NCI-H2029 treated with DMSO at 0.1 percent for 48 hours (cell line): ENCODE measurements at regions not wholly inside any gene's neighbourhood (a gene's known extent, or its start where the extent isn't known, plus 50 kb on each side); places are given as distances from the start of the nearest gene placed in this dataset.

Source experiments
- DNase-seq: peaks from one replicate; lab custom pipeline; 2025; lab: John Stamatoyannopoulos, UW

DNA sequence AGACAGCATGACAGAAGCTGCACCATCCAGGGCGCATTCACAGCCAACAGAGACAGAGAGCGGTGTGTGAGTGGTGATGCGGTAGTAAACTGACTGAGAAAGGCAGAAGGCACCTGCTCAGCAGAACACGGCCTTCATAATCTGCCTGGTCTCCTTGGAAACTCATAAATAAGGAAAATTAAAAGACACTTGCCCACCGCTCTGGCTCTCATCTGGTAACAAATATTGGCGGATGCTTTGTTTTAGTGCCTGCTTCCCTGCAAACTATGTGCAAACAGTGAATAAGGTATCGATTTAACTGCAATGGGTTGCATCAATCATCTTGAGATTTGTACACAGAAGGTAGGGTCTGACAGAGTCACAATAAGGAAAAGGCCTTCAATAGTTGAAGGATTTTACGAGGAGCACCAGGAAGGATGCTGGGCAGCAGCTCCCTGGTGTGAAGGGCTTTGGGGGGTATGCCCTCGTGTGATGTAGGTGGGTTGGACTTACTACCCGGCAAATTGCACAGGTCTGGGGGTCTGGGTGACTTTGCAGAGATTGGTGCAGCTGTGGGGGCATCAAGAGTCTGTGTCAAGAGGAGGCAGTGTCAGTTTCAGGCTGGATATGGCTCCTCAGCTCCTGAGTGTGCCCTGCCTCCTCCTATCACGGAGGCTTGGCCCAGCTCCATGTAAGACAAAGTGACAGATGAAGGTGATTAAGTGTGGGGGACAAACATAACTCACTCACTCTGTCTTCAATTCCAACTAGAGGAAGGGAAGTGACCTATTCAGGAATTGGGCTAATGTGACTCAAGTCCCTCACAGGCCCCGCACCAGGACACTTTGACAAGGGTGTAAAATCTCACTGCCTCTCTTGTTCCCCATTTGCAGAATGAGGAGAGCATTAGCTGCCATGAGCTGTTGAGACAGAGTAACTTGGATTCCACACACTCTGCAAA is 166.7 kb downstream of the ICE1 start:
- DNase-seq, result no peak

DNA sequence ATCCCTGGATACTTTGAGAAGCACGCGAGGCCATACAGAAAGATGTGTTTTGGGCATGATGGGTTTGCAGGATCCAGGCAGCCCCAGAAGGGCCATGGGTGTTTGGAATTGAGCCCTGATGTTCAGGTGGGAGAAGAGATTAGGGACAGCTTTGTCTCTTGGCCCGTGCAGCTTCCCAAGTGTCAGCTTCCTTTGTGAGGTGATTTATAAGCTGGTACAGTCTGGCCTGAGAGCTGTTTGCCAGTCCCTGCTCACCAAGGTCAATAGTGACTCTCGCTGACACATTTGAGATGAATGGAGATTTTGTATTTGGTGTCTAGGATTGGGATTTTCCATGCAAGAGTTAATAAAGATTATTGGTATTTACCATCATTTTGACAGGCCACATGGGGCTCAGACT is 165.9 kb downstream of the ICE1 start:
- no peak for DNase-seq

DNA sequence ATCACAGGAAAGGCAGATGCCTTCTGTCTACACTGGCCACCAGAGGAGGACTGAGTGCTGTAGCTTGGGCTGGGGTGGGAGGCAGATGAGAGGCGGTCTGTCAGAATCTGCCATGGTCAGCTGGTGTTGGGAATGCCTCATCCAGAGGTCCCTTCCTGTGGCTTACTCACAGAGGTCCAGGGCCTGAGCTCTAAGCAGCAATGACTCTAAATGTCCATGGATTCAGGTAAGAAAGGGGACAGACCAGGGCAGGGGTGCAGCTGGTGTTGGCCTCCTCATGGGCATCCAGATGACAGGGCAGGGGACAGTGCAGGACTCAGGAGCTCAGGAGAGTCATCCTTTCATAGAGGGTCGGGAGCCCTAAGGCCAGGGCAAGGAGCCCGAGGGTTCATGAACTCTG is 165.0 kb downstream of the ICE1 start:
- DNase-seq, result no peak

DNA sequence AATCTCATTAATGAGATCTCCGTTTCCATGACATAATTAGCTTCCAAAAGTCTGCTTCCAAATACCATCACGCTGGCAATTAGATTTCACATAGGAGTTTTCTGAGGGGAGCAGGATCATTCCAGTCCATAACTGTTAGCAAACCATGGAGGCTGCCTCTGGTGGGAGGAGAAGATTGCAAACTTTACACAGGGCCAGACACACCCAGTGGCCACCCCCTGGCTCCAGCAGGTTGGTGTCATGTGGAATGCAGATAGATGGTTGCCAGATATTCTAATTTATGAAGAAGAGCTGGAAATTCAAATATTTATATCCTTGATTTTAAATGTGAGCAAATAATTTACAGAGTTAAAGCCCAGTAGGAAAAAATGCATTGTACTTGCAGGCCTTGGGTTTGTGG is 164.2 kb downstream of the ICE1 start:
- DNase-seq, result no peak

DNA sequence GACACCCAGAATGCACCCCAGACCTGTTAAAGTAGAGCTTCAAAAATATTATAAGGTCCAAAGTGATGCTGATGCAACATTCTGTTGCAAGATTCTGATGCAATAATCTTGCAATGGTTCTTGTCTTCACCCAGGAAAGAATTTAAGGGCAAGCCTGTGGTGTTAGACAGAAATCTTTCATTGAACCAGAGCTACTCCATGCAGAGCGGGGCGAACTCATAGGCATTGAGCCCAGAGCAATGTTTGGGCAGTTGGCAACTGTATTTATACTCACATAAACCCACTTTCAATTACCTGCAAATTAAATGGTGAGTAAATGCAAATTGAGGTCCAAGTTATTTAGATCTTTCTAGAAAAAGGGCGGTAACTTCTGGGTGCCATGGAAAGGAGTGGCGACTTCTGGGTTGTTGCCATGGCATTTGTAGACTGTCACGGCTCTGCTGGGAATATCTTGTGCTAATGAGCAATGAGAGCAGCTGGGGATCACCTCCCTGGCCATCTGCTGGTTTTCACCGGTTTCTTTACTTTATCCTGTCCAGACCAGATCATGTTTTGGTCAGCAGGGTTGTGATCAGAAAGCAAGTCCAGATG is 163.4 kb downstream of the ICE1 start:
- DNase-seq, result no peak

DNA sequence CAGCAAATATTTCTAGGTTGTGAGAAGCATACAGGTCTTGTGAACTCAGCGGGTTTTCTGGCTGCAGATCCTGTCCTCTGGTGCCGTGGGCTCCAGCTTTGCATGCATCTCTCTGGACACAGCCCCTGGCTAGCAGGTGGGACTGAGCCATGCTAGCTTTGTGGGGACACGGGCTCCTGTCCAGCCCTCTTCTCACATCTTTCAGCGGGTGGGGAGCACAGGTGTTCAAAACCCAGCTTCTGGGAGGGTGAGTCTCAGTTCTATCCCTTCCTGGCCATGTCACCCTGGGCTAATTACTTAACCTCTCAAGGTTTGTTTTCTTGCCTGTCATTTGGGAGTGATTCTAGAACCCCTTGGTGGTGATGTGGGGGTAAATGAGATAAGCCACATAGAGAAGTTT is 162.3 kb downstream of the ICE1 start:
- DNase-seq, result no peak

DNA sequence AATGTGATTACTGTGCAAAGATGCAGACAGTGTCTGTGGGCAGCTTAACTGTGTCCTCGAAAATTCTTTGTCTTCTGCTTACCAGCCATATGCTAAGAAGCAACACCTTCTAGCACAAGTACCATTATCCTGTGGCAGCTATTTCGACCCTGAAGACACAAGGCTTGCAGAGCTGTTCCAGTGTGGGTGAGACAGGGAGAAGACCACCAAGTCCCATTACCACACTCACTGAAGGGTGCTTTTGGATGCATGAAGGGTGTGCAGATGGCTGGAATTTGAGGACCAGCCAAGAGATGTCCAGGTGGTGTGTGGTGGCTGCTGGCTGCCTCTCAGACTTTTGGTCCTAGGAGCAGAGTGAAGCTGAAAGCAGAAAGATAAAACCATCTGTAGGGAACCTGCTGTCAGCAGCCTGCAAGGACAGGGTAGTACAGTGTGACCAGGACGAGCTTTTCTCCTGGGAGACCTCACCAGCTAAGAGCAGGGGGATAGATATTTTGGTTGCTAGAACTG is 161.8 kb downstream of the ICE1 start:
- DNase-seq, result no peak

DNA sequence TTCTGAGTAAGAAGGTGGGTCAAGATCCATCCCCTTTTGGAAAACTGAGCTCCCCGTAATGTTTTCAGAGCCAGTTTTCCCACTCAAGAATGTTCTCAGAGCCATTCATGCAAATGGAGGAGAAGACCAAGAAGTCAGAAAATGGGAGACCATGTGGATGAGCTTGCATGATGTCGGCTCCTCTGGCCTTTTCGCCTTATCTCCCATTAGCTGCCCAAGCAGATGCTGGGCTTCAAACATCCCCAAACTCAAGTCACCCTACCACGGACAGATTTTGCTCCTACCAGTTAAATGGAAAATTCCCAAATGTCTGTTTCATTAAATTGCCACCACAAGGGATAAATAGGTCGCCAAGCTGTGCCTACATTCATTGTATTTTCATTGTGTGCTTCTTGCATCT is 161.4 kb downstream of the ICE1 start:
- no peak for DNase-seq

DNA sequence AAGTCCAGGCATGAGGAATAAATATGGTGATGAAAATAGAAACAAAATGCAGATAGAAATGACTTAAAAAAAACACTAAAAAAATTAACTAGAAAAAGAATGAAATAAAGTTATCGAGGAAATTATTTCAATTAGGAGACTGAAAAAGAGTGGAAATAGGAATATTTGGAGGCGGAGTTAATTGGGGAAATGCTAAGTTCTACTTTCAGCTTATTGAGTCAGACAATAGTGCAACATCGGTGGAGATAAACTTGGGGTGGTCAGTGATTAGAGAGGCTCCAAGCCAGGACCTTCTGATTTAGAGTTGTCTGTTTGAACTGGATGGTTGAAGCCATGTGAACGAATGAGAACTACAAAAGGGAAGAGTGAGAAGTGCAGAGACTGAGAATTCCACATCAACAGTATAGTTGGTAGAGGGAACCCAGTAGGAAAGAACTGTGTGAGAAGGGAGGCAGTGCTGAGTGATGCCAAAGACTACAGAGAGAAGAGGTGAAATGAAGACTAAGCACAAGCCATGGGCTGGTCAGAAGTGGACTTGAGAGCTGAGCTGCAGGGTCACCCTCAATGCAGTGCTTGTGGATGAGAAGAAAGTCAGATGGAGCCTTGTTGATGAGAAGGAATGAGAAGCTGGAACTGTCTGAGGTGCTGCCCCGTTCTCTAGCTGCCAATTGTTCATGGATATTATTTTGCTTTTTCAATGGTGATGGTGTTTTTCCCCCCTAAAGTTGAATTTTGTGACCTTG is 160.7 kb downstream of the ICE1 start:
- DNase-seq, result no peak

DNA sequence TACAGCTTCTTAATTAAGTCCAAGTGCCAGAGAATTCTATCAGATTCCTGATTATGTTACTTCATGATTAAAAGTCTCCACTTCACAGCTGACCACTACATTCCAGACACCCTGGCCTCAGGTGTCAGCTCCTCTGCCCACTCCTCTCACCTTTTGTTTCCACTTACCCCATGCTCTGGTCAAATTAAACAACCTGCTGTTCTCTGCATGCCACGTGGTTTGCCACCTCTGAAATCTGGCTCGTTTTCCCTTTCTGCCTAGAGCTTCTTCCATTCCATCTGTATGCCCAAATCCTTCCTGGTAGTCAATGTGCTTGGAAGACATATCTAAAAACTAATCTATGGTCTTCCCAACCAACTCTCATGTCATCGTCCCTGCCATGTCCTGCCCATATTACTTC is 158.6 kb downstream of the ICE1 start:
- no peak for DNase-seq

DNA sequence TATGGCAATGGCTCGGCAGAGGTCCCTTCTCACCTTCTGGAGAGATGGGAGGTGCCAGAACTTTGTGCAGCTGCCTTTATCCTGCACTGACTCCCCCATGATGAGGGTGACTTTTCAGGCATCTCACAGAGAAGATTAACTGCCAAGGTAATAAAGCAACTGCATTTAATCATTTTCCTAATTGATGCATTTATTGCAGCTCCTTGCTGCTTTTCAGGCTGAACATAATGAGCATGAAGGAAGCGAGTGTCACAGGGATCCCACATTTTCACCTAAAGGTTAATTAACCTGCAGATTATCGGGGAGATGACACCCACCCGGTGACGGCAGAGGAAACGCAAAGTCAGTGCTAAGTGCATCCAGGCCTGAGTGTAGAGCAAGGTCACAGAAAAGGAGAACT is 154.3 kb downstream of the ICE1 start:
- no peak for DNase-seq

DNA sequence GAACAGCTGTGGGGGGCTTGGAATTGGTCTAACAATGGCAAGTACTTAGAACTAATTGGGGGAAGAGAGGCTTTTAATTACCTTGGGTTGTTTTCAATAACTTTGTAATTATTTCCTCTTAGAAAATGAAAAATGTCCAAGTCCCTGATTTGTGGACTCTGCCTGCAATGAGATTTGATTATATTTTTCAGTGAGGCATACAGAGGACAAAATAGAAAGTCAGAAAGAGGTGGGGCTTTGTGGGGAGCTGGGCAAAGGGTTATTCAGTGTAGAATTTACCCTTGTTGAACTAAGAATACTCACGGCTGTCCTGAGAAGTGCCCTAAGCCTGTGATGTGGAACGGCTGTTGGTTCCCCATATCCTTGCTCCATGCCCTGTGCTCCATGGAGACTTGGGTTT is 153.0 kb downstream of the ICE1 start:
- no peak for DNase-seq

DNA sequence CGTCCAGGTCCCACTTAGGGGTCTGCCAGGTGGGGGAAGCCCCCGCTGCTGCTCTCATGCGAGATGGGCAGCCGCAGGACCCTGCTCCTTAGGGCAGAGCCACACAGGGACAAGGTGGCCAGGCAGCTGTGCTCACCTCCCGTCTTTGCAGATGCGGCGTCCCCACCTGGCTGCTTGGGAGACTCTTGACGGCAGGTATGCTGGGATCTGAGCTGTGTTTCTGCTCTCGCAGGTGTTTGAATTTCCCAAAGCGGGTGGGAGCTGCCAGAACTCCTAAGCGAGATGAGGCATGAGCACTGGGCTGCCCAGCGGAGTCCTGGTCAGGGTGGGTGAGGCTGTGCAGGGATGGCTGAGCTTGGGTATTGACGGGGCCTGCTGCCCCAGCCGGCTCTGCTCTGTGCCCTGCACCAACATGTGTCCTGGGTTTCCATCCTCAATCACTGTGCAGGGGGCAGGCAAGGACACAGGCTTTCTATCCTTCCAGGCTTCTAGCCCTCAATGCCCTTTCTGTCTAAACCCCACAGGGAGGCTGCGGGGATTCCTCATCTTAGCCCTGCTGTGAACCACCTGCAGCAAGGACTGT is 151.4 kb downstream of the ICE1 start:
- no peak for DNase-seq

DNA sequence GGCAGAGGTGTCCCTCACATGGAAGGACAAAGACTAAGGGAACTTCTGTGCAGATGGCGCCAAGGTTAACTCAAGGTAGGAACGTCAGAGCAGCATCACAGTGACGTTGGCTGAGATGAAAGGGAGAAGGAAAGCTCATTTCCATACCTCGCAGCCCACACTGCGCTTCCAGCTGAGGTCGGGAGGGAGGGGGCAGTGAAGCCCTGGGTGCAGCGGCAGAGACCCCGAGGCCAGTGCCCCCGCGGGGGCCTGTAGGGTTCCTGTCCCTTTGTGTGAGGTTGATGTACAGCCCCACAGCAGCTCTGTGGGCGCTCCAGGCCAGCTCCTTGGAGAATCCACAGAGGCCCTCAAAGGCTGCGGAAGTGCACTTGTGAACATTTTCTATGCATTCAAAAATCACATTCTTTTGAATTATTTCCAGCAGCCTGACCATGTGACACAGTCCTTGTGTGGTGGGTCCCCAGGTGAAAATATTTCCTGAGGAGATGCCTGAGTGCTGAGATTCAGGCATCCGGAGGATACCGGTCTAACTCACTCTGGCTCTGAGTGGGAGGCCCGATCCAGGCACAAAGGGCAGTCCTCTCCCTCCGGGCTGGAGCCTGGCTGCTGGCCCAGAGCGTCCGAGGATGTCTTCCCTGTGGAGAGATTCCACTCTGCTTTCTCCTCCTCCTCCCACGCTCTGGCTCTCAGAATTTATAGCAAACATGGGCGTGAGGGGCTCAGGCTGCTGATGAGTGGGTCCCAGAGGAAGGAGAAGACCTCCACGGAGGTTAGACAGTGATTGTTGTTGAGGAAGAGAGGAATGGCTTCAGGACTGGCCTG is 150.7 kb downstream of the ICE1 start:
- DNase-seq, result no peak

DNA sequence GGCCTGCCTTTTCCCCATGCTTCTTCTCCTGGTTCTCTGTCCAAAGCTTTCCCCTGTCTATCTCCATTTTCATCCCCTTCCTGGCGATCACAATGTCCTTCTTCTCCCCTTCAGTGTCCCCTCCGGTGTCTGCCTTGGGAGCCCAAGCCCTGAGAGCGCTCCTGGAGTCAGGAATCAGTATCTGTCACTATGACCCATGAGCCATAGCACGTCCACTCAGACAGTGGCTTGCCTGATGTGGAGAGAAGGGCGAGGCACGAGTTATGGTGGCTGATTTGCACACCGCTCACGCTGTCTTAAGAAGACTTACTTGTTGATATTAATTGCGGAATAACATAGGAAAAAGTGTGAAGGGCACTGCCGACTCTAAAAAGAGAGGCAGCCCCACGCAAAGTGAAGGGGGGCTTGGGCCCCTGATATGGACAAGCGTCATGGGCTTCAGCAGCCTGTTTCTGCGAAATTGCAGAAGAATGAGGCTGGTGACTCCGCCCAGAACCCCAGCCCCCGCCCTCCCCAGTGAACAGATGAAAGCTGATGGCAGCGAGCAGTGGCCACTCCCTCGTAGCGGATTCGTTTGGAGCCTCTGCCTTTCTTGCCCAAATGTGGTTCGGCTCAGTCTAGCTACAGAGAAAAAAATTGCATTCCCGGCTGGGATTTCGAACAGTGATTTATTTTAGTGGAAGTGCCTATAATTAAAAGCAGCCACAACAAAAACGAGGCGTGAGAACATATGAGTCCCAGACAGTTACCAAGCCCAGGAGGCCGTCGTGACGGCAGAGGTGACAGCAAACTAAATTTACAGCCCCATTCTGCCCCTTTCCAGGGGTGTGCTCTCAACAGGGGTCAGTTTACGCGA is 149.8 kb downstream of the ICE1 start:
- DNase-seq, result no peak

DNA sequence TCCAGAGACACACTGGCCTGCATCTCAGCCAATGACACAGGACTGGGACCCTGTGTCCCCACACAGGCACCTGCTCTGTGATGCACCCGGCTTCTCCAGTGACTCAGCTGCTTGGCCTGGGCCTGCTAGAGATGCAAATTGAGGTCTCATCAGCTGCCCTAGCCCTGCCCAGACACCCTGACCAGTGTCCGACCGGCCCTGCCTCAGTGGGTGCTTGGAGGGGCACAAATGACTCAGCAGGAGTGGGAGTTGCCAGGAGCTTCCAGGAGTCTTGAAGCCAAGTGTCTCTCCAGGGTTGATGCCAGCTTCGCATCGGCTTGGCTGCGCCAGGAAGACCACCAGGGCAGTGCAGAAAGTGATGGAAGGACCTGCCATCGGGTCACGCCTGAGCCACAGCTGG is 148.2 kb downstream of the ICE1 start:
- no peak for DNase-seq

DNA sequence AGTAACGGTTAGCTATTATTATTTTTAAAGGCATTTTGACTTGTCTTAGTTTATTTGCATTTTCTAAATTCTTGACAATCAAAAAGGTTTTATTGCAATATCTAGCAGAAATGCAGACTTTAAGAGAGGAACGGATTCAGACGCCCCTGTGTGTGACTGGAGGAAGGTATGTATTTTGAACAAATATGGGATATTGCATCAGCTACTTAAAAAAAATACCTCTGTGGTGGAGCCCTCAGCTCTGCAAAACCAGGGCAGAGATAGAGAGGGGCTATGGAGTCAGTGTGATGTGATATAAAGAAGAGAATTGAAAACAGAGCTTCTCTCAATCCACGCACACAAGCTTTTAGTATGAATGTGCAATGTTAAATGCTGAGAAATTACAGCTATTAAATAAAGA is 142.4 kb downstream of the ICE1 start:
- no peak for DNase-seq

DNA sequence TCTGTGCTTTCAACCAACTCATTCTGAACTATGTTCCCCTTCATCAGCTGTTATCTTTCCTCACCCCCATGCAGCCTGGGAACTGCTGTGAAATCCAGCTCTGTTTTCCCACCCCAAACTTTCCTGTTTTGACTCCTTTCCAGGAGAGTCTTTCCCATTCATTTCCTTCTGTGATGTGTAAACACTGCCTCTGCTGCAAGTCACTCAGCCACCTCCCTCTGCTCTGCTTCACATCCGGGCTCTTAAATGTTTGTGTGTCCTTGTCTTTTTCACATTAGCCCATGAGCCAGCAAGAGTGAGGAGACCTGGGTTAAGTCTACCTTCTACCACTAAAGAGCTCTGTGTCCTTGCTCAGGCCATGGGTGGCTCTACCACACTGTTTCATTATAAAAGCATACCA is 137.5 kb downstream of the ICE1 start:
- peak; percentile 45 for DNase-seq

DNA sequence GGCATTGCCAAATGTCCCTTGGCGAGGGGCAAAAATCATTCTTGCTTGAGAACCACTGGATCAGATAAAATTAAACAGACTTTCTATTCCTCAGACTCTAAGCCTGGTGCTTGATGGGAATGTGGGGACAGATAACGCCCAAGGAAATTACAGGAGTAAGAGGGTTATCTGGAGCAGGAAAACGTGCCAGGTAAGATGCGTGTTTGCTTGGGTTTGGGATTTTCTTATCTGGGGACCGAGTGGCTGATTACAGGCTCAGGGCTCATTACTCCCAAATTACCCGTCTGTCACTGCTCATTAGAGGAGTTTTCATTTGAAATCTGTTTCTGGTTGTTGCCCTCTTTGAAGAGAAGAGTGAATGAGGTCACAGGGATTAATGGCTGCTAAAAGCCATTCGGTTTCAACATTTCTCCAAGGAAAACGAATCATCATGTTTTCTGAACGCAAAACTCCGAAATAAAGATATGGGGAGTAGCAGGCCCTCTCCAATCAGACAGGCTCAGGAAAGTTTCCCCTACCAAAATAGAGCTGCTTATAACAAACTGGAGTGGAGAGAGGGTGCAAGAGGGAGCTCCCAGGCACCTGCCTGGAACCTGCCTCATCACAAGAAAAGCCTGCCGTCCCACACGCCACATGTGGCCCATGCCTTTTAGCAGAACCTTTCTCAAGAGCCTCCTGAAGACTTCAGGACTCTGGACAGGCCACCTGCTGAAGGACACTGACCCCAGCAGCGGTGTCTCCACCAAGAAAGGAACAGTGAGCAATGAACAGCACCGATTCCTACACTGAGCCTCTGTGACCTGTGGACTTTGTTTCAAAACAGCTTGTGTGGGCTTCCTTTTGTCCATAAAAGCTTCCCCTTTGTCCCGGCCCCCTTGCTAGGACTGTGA is 136.4 kb downstream of the ICE1 start:
- DNase-seq, result no peak

DNA sequence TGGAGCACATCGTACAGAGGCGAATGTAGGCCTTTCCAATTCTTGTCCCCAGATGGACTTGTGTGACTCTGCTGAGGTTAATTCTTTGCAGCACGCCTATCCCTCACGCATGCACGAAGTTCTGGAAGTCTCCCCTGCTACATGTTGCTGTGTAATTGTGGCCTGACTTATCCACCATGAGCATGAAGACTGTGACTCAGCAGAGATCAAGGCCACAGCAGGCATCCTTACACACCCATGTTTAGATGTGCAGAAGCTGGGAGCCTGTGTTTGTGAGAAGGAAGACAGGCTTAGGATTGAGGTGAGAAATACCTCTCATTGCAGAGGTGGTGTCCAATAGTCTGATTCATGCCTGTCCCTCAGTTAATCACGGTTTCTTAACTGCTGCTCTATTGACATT is 135.6 kb downstream of the ICE1 start:
- no peak for DNase-seq
